Endothelial cell of umbilical vein (primary cell): ENCODE measurements at regions not wholly inside any gene's neighbourhood (a gene's known extent, or its start where the extent isn't known, plus 50 kb on each side); places are given as distances from the start of the nearest gene placed in this dataset.
A peak's percentile ranks its signal among the peaks of the same experiment; 100 is the strongest.

Experiments used
- BruUV-seq: library from RNA; stranded (reverse); fragments of 400-500 nt; replicated peaks from 2 replicates; lab custom pipeline; 2021; lab: Mats Ljungman, UMichigan
- CTCF ChIA-PET: fragments of 300-600, 350-600 bp; sonication (Branson Sonifier 250); formaldehyde crosslinking; loops from one replicate; lab custom pipeline; 2021; ENCODE audit warnings: antibody characterized with exemption, inconsistent platforms; lab: Charles Lee
- POLR2A ChIA-PET: fragments of 300-600, 350-600 bp; sonication (Branson Sonifier 250); formaldehyde crosslinking; loops from one replicate; lab custom pipeline; 2021; ENCODE audit warnings: antibody characterized with exemption, inconsistent platforms; lab: Charles Lee
- DNase-seq: peaks from one replicate; pipeline ENCODE4 v3.0.0-alpha.2; 2011; ENCODE audit warnings: low read depth, low spot score
- FAIRE-seq: peaks from 2 replicates; lab custom pipeline; 2011; peaks lifted over from hg19 to GRCh38; lab: Jason Lieb, UNC
- H2AFZ ChIP-seq: 2 replicates; pipeline ENCODE4 v1.6.0; 2012; ENCODE audit warnings: low read depth, low read length, control low read depth, inconsistent platforms
- H3K27ac ChIP-seq: 2 replicates; pipeline ENCODE4 v1.5.1; 2011; ENCODE audit warnings: low read depth, mild to moderate bottlenecking, control low read depth, low read length, moderate library complexity; ENCODE audit not compliant: insufficient read depth
- H3K27me3 ChIP-seq, 2 experiments: 2 replicates each; pipeline versions ENCODE4 v1.6.0 to v1.6.1; 2011; ENCODE audit warnings: low read length in 2 of 2, mixed read lengths in 1 of 2; ENCODE audit not compliant: control insufficient read depth in 2 of 2, insufficient read depth in 2 of 2
- H3K36me3 ChIP-seq, 2 experiments: 2 replicates in 1 of 2; 3 replicates in 1 of 2; pipeline ENCODE4 v1.5.1; 2011; ENCODE audit warnings: low read length in 2 of 2, mild to moderate bottlenecking in 1 of 2, moderate library complexity in 1 of 2; ENCODE audit not compliant: control insufficient read depth in 2 of 2, insufficient read depth in 2 of 2; ENCODE audit errors: extremely low read depth in 1 of 2
- H3K4me1 ChIP-seq: 3 replicates; pipeline ENCODE4 v1.5.1; 2011; ENCODE audit warnings: mild to moderate bottlenecking, low read length; ENCODE audit not compliant: control insufficient read depth, insufficient read depth; ENCODE audit errors: extremely low read depth
- H3K4me2 ChIP-seq: 2 replicates; pipeline ENCODE4 v1.6.1; 2011; ENCODE audit warnings: low read length, control low read depth, mixed read lengths; ENCODE audit not compliant: insufficient read depth
- H3K4me3 ChIP-seq, 3 experiments: fragments of 200-600 bp in 1 of 3; sonication (generic), shearing (Covaris generic) in 1 of 3; replicated peaks in 1 of 3; 2 replicates each; pipeline ENCODE4 v1.5.1; 2011 to 2016; ENCODE audit warnings: control low read depth in 3 of 3, low read length in 3 of 3, mild to moderate bottlenecking in 2 of 3, inconsistent platforms in 1 of 3, low read depth in 1 of 3, moderate library complexity in 1 of 3; ENCODE audit not compliant: insufficient read depth in 1 of 3
- H3K79me2 ChIP-seq: 2 replicates; pipeline ENCODE4 v1.6.0; 2012; ENCODE audit warnings: low read length, inconsistent platforms; ENCODE audit not compliant: control insufficient read depth, insufficient read depth
- H3K9ac ChIP-seq: replicated peaks from 2 replicates; pipeline ENCODE3; 2011; ENCODE audit warnings: low read length, control low read depth; ENCODE audit not compliant: insufficient read depth; ENCODE audit errors: extremely low read depth
- H3K9me1 ChIP-seq: replicated peaks from 3 replicates; pipeline ENCODE4 v1.6.0; 2011; ENCODE audit warnings: mild to moderate bottlenecking, low read length; ENCODE audit not compliant: control insufficient read depth, insufficient read depth; ENCODE audit errors: extremely low read depth
- H3K9me3 ChIP-seq: replicated peaks from 2 replicates; pipeline ENCODE4 v1.5.1; 2012; ENCODE audit warnings: low read length, inconsistent platforms; ENCODE audit not compliant: control insufficient read depth, insufficient read depth
- H4K20me1 ChIP-seq: replicated peaks from 2 replicates; pipeline ENCODE3; 2011; ENCODE audit warnings: mild to moderate bottlenecking, low read length; ENCODE audit not compliant: control insufficient read depth, insufficient read depth; ENCODE audit errors: extremely low read depth
- CTCF ChIP-seq, 2 donors: IDR thresholded peaks; 1 replicate in 1 of 2; 2 replicates in 1 of 2; pipeline ENCODE4 v1.5.1; 2011; ENCODE audit warnings: low read length in 2 of 2, mild to moderate bottlenecking in 2 of 2, moderate library complexity in 2 of 2, control low read depth in 1 of 2, inconsistent platforms in 1 of 2, low read depth in 1 of 2; ENCODE audit not compliant: insufficient read depth in 1 of 2; ENCODE audit errors: extremely low read depth in 1 of 2
- FOS ChIP-seq: IDR thresholded peaks from 2 replicates; pipeline ENCODE4 v1.6.1; 2011; ENCODE audit warnings: mild to moderate bottlenecking, low read length, moderate library complexity, borderline replicate concordance; ENCODE audit not compliant: insufficient read depth
- POLR2A ChIP-seq: IDR thresholded peaks from 2 replicates; pipeline ENCODE4 v1.6.1; 2012; ENCODE audit warnings: low read depth, mild to moderate bottlenecking, control low read depth, low read length
- dilution Hi-C: fragments of 300-500 bp; cut with MboI; formaldehyde crosslinking; loops from one replicate; pipeline ENCODE4 v1.15.0; 2019; ENCODE audit warnings: low sequenced_read_pairs; ENCODE audit not compliant: extremely low pct_ligation_motif_present
- intact Hi-C: fragments of 100-400 bp; cut with micrococcal nuclease; formaldehyde crosslinking; loops from one replicate; pipeline ENCODE4 v1.10.0; 2022
- TF ChIP-seq, protein P1 (sequence below): IDR thresholded peaks from 2 replicates; pipeline ENCODE4 v1.6.1; 2011; ENCODE audit not compliant: insufficient read depth, insufficient read length

GRCh38 chr5:113742639-113743038 is 229.1 kb downstream of the YTHDC2 start:
- Histone ChIP-seq H3K4me1 (no peaks in the 10 kb centered on the region), H3K4me2 (no peak overlapping the region), H2AFZ (no peak overlapping the region), H3K9ac (no peak overlapping the region), H3K27ac (no peak overlapping the region), H3K27me3 (no peaks in the 10 kb centered on the region), H4K20me1 (no peaks in the 10 kb centered on the region), H3K9me1 (no peaks in the 10 kb centered on the region), H3K9me3 (no peaks in the 10 kb centered on the region), H3K79me2 (no peaks in the 10 kb centered on the region), H3K36me3 (no peaks in the 10 kb centered on the region), H3K4me3 (no peak overlapping the region)
- TF ChIP-seq CTCF (IDR thresholded peaks at IDR 0.05; ENCODE audit: extremely low read depth in 1 of 2, insufficient read depth in 1 of 2, low read depth in 1 of 2, low read length in 2 of 2) (no peak), FOS (no peak)
- intact Hi-C loops: no loop called here
- CTCF ChIA-PET: no interaction called here
- POLR2A ChIA-PET: no interaction called here
- DNase-seq (no peak), FAIRE-seq (no peak)
- no TSS peak for BruUV-seq
- dilution Hi-C loops: no loop called here

- TF ChIP-seq, protein P1, sequence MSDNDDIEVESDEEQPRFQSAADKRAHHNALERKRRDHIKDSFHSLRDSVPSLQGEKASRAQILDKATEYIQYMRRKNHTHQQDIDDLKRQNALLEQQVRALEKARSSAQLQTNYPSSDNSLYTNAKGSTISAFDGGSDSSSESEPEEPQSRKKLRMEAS: no peak
- TF ChIP-seq FOS (peak; percentile 46), POLR2A (no peak)
- peak; percentile 65 for FAIRE-seq
- no TSS peak for BruUV-seq
- Histone ChIP-seq H3K9me3 (no peaks in the 10 kb centered on the region), H3K27me3 (no peaks in the 10 kb centered on the region), H2AFZ (peak overlapping the region; percentile 36), H3K4me2 (no peak overlapping the region), H3K4me3 (no peak overlapping the region), H3K4me1 (peaks cover 4% of the 10 kb centered on the region), H4K20me1 (no peaks in the 10 kb centered on the region), H3K27ac (no peak overlapping the region), H3K9ac (no peak overlapping the region), H3K79me2 (no peaks in the 10 kb centered on the region), H3K36me3 (no peaks in the 10 kb centered on the region), H3K9me1 (no peaks in the 10 kb centered on the region)
- intact Hi-C loops: no loop called here
- ChIA-PET POLR2A (no interaction called here), CTCF (interaction anchor here (1.3 to 1.5 kb wide), 2 partner anchors 9 to 475 kb away, joined by 3 to 4 read pairs; no protein-coding TSS in a partner anchor)
- DNase-seq: peak; percentile 74
- dilution Hi-C loops: no loop called here
Measured at GRCh38 chr5:113748403-113748802, 234.9 kb downstream of the YTHDC2 start.
